ENCODE measurements at regions not wholly inside any gene's neighbourhood (a gene's known extent, or its start where the extent isn't known, plus 50 kb on each side); places are given as distances from the start of the nearest gene placed in this dataset.
A peak's percentile ranks its signal among the peaks of the same experiment; 100 is the strongest.

- TF ChIP-seq ZIK1 (CRISPR knock-in tag; IDR thresholded peaks at IDR 0.05; ENCODE audit: borderline replicate concordance, low read depth) (no peak), KAT7 (CRISPR knock-in tag; IDR thresholded peaks at IDR 0.05; ENCODE audit: borderline replicate concordance) (no peak), SAP130 (CRISPR knock-in tag; IDR thresholded peaks at IDR 0.05; ENCODE audit: low read depth) (peak; percentile 30; the same call in 1 of the 2 replicates), ZNF180 (CRISPR knock-in tag; IDR thresholded peaks at IDR 0.05; ENCODE audit: borderline replicate concordance, low read depth) (no peak), REPIN1 (CRISPR knock-in tag; IDR thresholded peaks at IDR 0.05; ENCODE audit: borderline replicate concordance, low read depth) (0 out of 2 replicates have a peak, but pooled peaks have one; percentile 55), NPAS2 (CRISPR knock-in tag; IDR thresholded peaks at IDR 0.05; ENCODE audit: borderline replicate concordance) (no peak), TRIM24 (CRISPR knock-in tag; IDR thresholded peaks at IDR 0.05) (no peak), SSRP1 (CRISPR knock-in tag; IDR thresholded peaks at IDR 0.05) (no peak), FOSL2 (CRISPR knock-in tag; IDR thresholded peaks at IDR 0.05) (0 out of 2 replicates have a peak, but pooled peaks have one; percentile 13), KDM3A (CRISPR knock-in tag; IDR thresholded peaks at IDR 0.05; ENCODE audit: low read depth) (no peak), ZNF441 (CRISPR knock-in tag; IDR thresholded peaks at IDR 0.05; ENCODE audit: borderline replicate concordance) (no peak), ATF5 (CRISPR knock-in tag; IDR thresholded peaks at IDR 0.05; ENCODE audit: low read depth) (no peak), ZSCAN31 (CRISPR knock-in tag; IDR thresholded peaks at IDR 0.05; ENCODE audit: low read depth) (no peak), ZNF678 (CRISPR knock-in tag; IDR thresholded peaks at IDR 0.05) (no peak), PCBP1 (IDR thresholded peaks at IDR 0.05; ENCODE audit: borderline replicate concordance, low read depth, low read length) (0 out of 2 replicates have a peak, but pooled peaks have one; percentile 59), TCF12 (IDR thresholded peaks at IDR 0.05) (no peak), TCF12 (CRISPR knock-in tag; IDR thresholded peaks at IDR 0.05) (no peak), ZFP41 (CRISPR knock-in tag; IDR thresholded peaks at IDR 0.05; ENCODE audit: borderline replicate concordance) (no peak), CEBPG (CRISPR knock-in tag; IDR thresholded peaks at IDR 0.05) (no peak), HIVEP1 (CRISPR knock-in tag; IDR thresholded peaks at IDR 0.05) (no peak), CREB3 (CRISPR knock-in tag; IDR thresholded peaks at IDR 0.05) (no peak), KDM1A (CRISPR knock-in tag; IDR thresholded peaks at IDR 0.05) (no peak), CREM (IDR thresholded peaks at IDR 0.05) (no peak), CREM (CRISPR knock-in tag; IDR thresholded peaks at IDR 0.05) (no peak), ZNF317 (CRISPR knock-in tag; IDR thresholded peaks at IDR 0.05) (no peak), TCF7 (IDR thresholded peaks at IDR 0.05; ENCODE audit: low read depth) (peak; percentile 69), ZBTB3 (CRISPR knock-in tag; IDR thresholded peaks at IDR 0.05; ENCODE audit: borderline replicate concordance, low read depth) (no peak), ZNF33B (CRISPR knock-in tag; IDR thresholded peaks at IDR 0.05) (no peak), ZSCAN20 (CRISPR knock-in tag; IDR thresholded peaks at IDR 0.05; ENCODE audit: borderline replicate concordance) (0 out of 2 replicates have a peak, but pooled peaks have one; percentile 24), ZNF33A (CRISPR knock-in tag; IDR thresholded peaks at IDR 0.05; ENCODE audit: borderline replicate concordance) (no peak), ZNF788 (CRISPR knock-in tag; IDR thresholded peaks at IDR 0.05; ENCODE audit: borderline replicate concordance) (0 out of 2 replicates have a peak, but pooled peaks have one; percentile 16), KDM2A (CRISPR knock-in tag; IDR thresholded peaks at IDR 0.05; ENCODE audit: borderline replicate concordance, low read depth) (peak; percentile 67; the same call in 1 of the 2 replicates), ETV6 (CRISPR knock-in tag; conservative IDR thresholded peaks at IDR 0.05) (0 out of 2 replicates have a peak, but pooled peaks have one; percentile 22), ZMAT3 (CRISPR knock-in tag; conservative IDR thresholded peaks at IDR 0.05) (no peak), AGO1 (IDR thresholded peaks at IDR 0.05; ENCODE audit: low read depth, low read length, poor library complexity, severe bottlenecking) (no peak)
These were observed 141.5 kb upstream of the TOP1 start (continued) for GRCh38 chr20:40887105-40887504.
